GM18499 (cell line): ENCODE measurements at regions not wholly inside any gene's neighbourhood (a gene's known extent, or its start where the extent isn't known, plus 50 kb on each side); places are given as distances from the start of the nearest gene placed in this dataset.
"Not testable (repeated sequence)": the region's sequence is repeated elsewhere in the genome, so short reads cannot be mapped to it uniquely, and the experiment has no call there.

Experiments
- ATAC-seq: cut with Tn5 transposase; IDR thresholded peaks from one replicate; pipeline ENCODE4 v1.9.1; 2021; ENCODE audit warnings: moderate number of reproducible peaks; ENCODE audit not compliant: insufficient read depth, unreplicated experiment

GRCh38 chr4:151845551-151845950 lies 84.7 kb upstream of the GATB start:
- ATAC-seq, result not testable (repeated sequence)

GRCh38 chr4:151842430-151843079 lies 81.7 kb upstream of the GATB start:
- ATAC-seq, result no peak

GRCh38 chr4:151841107-151841506 lies 80.3 kb upstream of the GATB start:
- ATAC-seq, result no peak

- no peak for ATAC-seq
These were observed 74.7 kb upstream of the GATB start for GRCh38 chr4:151835467-151835866.

GRCh38 chr4:151833174-151833573 lies 72.4 kb upstream of the GATB start:
- ATAC-seq, result no peak

- no peak for ATAC-seq
These were observed 70.7 kb upstream of the GATB start for GRCh38 chr4:151831526-151831925.

GRCh38 chr4:151830168-151830567 lies 69.4 kb upstream of the GATB start:
- no peak for ATAC-seq

GRCh38 chr4:151829309-151829708 lies 68.5 kb upstream of the GATB start:
- ATAC-seq, result no peak

GRCh38 chr4:151824656-151825055 lies 63.8 kb upstream of the GATB start:
- no peak for ATAC-seq

GRCh38 chr4:151822331-151822730 lies 61.5 kb upstream of the GATB start:
- ATAC-seq, result no peak

GRCh38 chr4:151820004-151820403 lies 59.2 kb upstream of the GATB start:
- no peak for ATAC-seq

- ATAC-seq, result no peak
These were observed 50.6 kb upstream of the GATB start for GRCh38 chr4:151811403-151811802.
